ENCODE measurements at regions not wholly inside any gene's neighbourhood (a gene's known extent, or its start where the extent isn't known, plus 50 kb on each side); places are given as distances from the start of the nearest gene placed in this dataset.

- no peak for DNase-seq (ENCODE audit: low read depth)
Measured at GRCh38 chr15:85941186-85941855, 138.3 kb upstream of the AGBL1 start.

GRCh38 chr15:85942632-85943031 lies 137.0 kb upstream of the AGBL1 start:
- DNase-seq (ENCODE audit: low read depth), result no peak

- no peak for DNase-seq (ENCODE audit: low read depth)
Measured at GRCh38 chr15:85943151-85943550, 136.5 kb upstream of the AGBL1 start.

GRCh38 chr15:85943791-85944190 lies 135.9 kb upstream of the AGBL1 start:
- no peak for DNase-seq (ENCODE audit: low read depth)

DNA sequence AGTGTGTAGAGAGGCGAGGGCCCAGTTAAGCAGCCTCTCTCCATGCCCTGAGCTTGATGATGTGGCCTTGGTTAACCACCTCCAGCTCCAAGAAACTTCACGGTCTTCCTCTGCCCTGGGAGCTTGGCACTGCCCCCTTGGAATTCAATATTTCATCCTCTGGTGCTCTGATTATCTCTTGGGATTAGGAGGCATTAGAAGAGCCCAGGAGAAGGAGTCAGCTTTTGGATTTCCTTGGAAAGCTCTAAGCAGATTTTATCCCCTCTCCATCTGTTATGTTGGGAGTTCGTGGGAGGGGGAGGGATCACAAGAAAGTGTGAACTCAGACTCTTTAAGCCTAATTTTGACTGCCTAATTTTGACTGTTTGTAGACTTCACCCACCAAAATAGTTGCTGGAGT lies 132.7 kb upstream of the AGBL1 start:
- no peak for DNase-seq (ENCODE audit: low read depth)

GRCh38 chr15:85947936-85948335 lies 131.7 kb upstream of the AGBL1 start:
- no peak for DNase-seq (ENCODE audit: low read depth)

DNA sequence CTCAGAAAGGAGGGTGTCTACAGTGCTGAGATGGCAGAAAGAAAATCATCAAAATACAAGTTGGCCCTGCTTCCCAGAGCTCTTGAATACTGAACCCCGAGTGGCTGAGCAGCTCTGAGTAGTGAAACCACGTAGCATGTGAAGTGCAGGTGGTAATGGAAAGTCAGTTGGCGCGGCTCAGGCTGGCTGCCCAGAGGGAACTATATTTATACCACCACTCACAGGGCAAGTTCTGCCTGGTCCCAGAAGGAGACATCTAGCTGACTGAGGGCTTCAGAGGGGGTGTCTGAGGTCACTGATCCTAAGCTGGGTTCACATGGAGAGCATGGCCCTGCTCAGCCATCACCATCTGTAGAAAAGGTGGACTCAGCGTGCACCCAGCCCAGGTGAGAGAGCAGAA lies 129.6 kb upstream of the AGBL1 start:
- no peak for DNase-seq (ENCODE audit: low read depth)

GRCh38 chr15:85954586-85954985 lies 125.1 kb upstream of the AGBL1 start:
- DNase-seq (ENCODE audit: low read depth), result no peak

GRCh38 chr15:85955501-85956391 lies 123.9 kb upstream of the AGBL1 start:
- no peak for DNase-seq (ENCODE audit: low read depth)

DNA sequence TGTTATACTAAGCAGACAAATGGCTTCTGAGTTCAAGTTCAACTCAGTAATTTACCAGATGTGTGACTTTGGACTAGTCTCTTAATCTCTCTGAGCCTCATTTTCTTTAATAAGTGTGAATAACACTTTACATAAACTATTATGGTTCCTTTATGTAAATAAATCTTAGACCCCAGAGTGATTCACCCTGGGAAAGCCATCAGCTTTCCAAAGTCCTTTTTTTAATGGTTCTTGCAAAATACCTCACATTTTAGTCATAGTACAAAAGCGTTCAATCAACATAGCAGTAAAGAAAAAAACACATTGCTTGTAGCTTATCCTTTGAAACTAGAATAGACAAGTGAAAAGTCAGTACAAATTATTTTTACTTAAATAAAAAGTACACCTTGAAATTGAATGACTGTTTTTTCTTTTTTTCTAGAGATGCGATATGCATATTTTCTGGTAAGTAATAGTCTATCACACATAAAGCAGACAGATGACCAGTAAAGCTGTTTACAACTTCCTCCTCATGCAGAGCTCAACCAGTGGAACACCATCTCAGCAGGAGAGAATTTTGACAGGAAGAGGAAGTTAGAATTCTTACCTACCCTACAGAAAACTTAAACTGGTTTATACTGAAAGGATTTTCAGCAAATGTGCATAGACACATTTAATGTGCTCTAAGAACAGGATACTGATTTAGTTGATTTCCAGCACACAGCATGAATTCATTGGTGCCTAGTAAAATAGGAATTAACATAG lies 123.0 kb upstream of the AGBL1 start:
- DNase-seq (ENCODE audit: low read depth), result no peak

DNA sequence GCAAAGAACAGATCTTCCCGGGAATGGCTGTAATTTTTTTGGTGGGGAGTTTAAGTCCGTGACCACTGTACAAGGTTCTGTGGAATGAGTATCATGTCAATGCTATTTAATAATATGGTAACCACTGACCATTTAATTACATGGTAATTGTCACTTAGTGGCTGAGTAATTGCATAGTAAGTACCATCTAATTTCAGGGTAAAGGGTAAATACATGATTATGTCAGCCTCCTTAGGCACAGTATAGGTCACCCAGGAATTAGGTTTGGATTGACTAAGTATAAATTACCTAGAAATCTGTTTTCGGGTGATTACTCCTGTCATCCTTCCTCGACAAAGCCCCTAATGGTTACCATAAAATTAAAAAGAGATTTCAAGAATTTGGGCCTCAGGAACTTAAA lies 120.1 kb upstream of the AGBL1 start:
- DNase-seq (ENCODE audit: low read depth), result no peak

DNA sequence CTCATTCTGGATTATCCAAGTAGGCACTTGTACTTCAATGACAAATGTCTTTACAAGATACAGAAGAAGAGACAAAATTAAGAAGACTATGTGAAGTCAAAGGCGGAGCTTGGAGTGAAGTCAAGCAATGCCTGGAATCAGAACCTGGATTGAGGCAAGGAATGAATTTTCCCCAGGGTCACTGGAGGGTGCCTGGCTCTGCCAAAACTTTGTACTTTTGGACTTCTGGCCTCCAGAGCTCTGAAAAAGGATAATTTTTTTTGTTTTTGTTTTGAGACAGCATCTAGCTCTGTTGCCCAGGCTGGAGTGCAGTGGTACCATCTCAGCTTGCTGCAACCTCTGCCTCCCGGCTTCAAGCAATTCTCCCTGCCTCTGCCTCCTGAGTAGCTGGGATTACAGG lies 119.3 kb upstream of the AGBL1 start:
- DNase-seq (ENCODE audit: low read depth), result no peak

- DNase-seq (ENCODE audit: low read depth), result no peak
Measured at GRCh38 chr15:85961821-85962220, 117.8 kb upstream of the AGBL1 start.

- DNase-seq (ENCODE audit: low read depth), result no peak
Measured at GRCh38 chr15:85963262-85963760, 116.4 kb upstream of the AGBL1 start.

GRCh38 chr15:85964471-85964870 lies 115.2 kb upstream of the AGBL1 start:
- no peak for DNase-seq (ENCODE audit: low read depth)

DNA sequence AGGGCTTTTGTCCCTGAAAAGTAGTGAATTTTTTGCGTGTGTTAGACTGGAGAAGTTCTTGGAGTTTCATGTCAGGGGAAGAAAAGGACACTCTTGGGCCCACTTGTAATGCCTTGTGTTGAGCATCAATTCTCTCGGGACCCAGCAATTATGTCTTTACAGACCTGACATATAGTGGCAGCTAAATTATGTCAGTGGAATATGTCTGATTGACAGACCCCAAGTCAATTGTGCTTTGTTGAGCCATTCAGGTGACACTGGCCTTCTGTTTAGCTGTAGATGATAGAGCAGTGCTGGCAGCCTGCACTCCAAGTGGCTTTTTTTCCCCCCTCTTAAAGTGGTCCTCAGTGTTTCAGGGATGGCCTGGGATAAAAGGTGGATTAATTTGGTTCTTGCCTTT lies 112.1 kb upstream of the AGBL1 start:
- no peak for DNase-seq (ENCODE audit: low read depth)

DNA sequence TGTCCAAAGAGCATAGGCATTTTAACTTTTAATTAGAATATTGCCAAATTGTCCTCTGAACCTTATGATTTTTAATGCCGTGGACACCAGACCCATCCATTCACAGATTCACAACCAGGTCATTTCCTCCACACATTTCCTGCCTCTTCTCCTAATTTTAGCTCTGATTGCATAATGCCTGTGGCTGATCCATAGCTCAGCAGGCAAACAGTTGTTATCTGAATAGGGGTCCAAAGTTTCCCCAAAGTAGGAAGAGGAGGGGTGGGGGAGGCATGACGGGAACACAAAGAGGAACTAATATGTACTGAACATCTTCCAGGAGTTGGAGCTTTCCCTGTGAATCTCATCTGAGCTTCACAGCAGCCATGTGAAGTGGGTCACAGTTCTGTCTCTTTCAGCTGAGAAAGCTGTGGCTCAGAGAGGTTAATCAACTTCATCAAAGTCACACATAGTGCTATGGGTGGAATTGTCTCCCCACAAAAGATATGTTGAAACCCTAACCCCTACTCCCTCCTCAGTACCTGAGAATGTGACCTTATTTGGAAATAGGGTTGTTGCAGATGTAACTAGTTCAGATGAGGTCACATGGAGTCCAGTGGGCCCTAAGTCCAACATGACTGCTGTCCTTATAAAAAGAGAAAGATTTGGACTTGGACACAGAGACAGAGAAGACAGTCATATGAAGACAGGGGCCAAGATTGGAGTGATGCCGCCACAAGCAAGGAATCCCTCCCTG lies 106.7 kb upstream of the AGBL1 start:
- DNase-seq (ENCODE audit: low read depth), result no peak

DNA sequence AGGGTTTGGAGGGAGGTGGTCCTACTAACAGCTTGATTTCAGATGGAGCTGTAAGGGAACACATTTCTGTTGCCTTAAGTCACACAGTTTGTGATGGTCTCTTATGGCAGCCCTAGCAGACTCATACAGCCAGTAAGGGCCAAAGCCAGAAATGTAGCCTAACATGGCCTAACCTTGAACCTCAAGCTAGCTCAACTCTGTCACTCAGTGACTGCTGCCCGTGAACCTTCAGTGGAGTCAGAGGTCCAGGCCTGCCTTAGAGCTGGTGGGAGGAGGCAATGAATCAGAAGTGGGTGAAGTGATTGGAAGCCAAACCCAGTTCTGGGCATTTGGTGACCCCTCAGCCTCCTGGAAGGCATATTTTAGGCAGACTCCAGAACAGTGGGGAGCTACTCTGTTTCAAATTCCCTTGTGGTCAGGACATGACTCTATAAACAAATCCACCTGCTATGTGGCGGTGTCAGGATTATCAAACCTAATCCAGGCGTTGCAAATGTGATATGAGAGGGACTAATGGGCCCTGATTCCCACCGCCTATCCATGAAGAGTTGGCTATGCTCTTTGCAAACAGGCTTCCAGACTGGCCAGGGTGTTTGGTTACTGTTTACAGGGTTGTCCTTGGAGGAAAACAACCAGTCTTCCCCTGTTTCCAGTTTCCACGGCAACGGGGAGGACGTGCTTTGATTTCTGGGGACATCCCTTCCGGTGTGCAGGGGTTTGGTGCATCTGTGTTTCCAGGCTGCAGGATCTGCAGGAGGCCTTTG lies 105.9 kb upstream of the AGBL1 start:
- no peak for DNase-seq (ENCODE audit: low read depth)

DNA sequence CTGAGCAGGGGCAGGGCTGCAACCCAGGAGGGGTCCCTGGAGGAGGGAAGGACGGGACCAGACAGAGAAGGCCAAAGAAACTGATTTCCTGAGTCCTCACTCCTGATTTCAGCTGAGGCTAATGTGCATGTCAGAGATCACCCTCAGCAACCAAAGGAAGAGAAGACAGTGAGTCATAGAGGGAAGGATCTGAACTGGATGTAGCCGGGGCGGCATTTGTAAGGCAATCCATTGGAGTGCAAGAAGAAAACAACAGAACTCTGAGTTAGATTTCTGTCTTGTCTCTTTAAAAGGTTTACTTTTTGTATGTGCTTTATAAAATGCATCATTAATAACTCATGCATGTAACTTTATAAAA lies 105.3 kb upstream of the AGBL1 start:
- DNase-seq (ENCODE audit: low read depth), result no peak

- DNase-seq (ENCODE audit: low read depth), result no peak
Measured at GRCh38 chr15:85974742-85975141, 104.9 kb upstream of the AGBL1 start.

DNA sequence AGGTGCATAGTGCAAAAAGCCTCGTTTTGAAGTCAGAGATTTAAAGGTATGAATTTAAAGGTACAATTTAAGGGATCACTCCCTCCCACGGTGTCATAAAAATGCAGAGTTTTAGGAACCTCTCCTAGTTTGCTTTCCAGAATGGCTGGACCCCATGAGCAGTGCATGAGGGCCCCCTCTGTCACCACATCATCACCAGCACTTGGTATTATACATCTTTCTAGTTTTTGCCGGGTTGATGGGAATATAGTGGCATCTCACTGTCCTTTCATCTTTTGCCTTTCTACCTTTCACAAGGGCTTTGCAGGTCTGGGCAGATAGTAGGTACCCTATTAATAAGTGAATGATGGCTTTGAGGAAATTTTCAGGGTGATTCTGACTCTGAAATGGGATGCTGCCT lies 103.6 kb upstream of the AGBL1 start:
- no peak for DNase-seq (ENCODE audit: low read depth)

All from EH (cell line).